ENCODE measurements at regions not wholly inside any gene's neighbourhood (a gene's known extent, or its start where the extent isn't known, plus 50 kb on each side); places are given as distances from the start of the nearest gene placed in this dataset.
A peak's percentile ranks its signal among the peaks of the same experiment; 100 is the strongest.

DNA sequence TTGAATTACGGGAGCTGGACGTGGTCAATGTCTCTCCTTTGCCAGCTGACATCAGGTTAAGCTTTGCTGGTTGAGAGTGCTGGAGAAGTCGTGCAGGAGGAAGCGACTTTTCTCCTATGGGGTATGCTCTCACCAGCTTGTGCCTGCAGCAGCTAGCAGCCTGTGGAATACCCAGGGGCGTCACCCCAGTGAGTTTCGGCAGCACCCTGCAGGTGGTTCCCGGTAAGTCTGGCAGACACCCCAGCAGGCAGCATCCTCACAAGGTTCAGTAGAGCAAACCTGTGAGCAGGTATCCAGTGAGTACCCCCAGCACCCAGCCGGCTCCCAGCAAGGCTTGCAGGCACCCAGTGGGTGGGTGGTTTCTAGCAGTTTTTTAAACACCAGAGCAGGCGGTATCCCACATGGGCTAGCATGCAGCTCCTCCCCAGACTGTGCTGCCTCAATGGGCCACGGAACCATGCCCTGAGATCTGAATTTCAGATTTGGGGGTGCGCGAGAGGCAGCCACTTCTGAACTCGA is 74.8 kb upstream of the SVIL start:
- H3K4me1 ChIP-seq (ENCODE audit: control insufficient read depth in 1 of 2, insufficient read depth in 2 of 2, low read length in 2 of 2): no peaks in the 10 kb centered on the region
- no peak overlapping the region for H3K9ac ChIP-seq (ENCODE audit: insufficient read depth, low read length, poor library complexity, severe bottlenecking)
- Mint-ChIP-seq H3K27me3 (ENCODE audit: low read depth in 3 of 3) (no peaks in the 10 kb centered on the region), H3K36me3 (peaks cover 25 to 46% of the 10 kb centered on the region in 2 donors), H3K9me3 (peaks cover 0 to 2% (median 0%) of the 10 kb centered on the region in 7 donors), H3K4me3 (no peak overlapping the region), H3K4me1 (peaks cover 9% of the 10 kb centered on the region), H3K27ac (no peak overlapping the region)
- H3K9me3 ChIP-seq (replicated peaks in 1 of 2; ENCODE audit: control insufficient read depth in 1 of 2, insufficient read depth in 1 of 2, low read length in 2 of 2): no peaks in the 10 kb centered on the region
- H3K4me3 ChIP-seq (replicated peaks in 1 of 3; ENCODE audit: low read depth in 2 of 3, low read length in 3 of 3): no peak overlapping the region
- no peak overlapping the region for H3K27ac ChIP-seq (ENCODE audit: low read depth in 1 of 2, low read length in 2 of 2)
- DNase-seq: no peak
- WGBS (ENCODE audit: insufficient coverage): 97% methylated on average over 5 of the region's 13 CpGs
- H2AFZ ChIP-seq (ENCODE audit: insufficient read depth, low read depth, low read length, poor library complexity, severe bottlenecking): no peak overlapping the region
- no peaks in the 10 kb centered on the region for H3K27me3 ChIP-seq (ENCODE audit: control insufficient read depth in 2 of 2, insufficient read depth in 2 of 2, low read length in 2 of 2)
- no peak overlapping the region for H3K4me2 ChIP-seq (replicated peaks; ENCODE audit: extremely low read depth, low read length, poor library complexity, severe bottlenecking)
- H3K36me3 ChIP-seq (replicated peaks in 1 of 2; ENCODE audit: control insufficient read depth in 1 of 2, insufficient read depth in 2 of 2, low read length in 2 of 2): no peaks in the 10 kb centered on the region
- peaks cover 22% of the 10 kb centered on the region for H4K20me1 ChIP-seq (ENCODE audit: insufficient read depth, low read length)
- TF ChIP-seq, protein P1, sequence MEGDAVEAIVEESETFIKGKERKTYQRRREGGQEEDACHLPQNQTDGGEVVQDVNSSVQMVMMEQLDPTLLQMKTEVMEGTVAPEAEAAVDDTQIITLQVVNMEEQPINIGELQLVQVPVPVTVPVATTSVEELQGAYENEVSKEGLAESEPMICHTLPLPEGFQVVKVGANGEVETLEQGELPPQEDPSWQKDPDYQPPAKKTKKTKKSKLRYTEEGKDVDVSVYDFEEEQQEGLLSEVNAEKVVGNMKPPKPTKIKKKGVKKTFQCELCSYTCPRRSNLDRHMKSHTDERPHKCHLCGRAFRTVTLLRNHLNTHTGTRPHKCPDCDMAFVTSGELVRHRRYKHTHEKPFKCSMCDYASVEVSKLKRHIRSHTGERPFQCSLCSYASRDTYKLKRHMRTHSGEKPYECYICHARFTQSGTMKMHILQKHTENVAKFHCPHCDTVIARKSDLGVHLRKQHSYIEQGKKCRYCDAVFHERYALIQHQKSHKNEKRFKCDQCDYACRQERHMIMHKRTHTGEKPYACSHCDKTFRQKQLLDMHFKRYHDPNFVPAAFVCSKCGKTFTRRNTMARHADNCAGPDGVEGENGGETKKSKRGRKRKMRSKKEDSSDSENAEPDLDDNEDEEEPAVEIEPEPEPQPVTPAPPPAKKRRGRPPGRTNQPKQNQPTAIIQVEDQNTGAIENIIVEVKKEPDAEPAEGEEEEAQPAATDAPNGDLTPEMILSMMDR (IDR thresholded peaks at IDR 0.05): no peak
- peaks cover 39% of the 10 kb centered on the region for H3K79me2 ChIP-seq (ENCODE audit: insufficient read depth, low read length)
- intact Hi-C loops (cut with micrococcal nuclease): no loop called here

DNA sequence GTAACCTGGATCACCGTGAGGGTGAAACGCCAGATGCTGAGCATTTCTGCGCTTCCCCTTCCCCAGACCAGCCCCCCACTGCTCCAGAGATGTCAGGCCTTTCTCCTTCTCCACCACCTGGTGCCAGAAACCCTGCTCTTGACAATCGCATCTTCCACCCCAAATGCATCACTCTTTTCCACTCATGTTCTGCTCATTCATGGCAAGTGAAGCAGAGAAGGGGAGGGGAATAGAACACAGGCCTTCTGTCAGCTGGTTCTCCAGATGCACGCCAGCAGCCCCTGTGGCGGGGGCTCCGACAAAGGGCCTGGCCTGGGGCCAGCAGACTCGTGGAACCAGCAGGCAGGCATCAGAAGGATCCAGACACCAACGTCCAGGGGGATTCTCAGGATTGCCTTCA is 68.5 kb upstream of the SVIL start:
- TF ChIP-seq, protein P1 (IDR thresholded peaks at IDR 0.05): no peak
- Mint-ChIP-seq H3K36me3 (peaks cover 19 to 26% of the 10 kb centered on the region in 2 donors), H3K4me3 (peak overlapping the region in 1 of 2 donors; percentile 67), H3K9me3 (peaks cover 0 to 3% (median 0%) of the 10 kb centered on the region in 7 donors), H3K27me3 (ENCODE audit: low read depth in 3 of 3) (peaks cover 0 to 3% (median 0%) of the 10 kb centered on the region in 3 donors), H3K4me1 (peaks cover 44% of the 10 kb centered on the region), H3K27ac (peak overlapping the region; percentile 55 to 88 (median 84))
- Histone ChIP-seq H3K27me3 (ENCODE audit: control insufficient read depth in 2 of 2, insufficient read depth in 2 of 2, low read length in 2 of 2) (no peaks in the 10 kb centered on the region), H4K20me1 (ENCODE audit: insufficient read depth, low read length) (no peaks in the 10 kb centered on the region), H3K9me3 (replicated peaks in 1 of 2; ENCODE audit: control insufficient read depth in 1 of 2, insufficient read depth in 1 of 2, low read length in 2 of 2) (no peaks in the 10 kb centered on the region), H3K4me1 (ENCODE audit: control insufficient read depth in 1 of 2, insufficient read depth in 2 of 2, low read length in 2 of 2) (peaks cover 33 to 38% of the 10 kb centered on the region in 2 donors), H3K27ac (ENCODE audit: low read depth in 1 of 2, low read length in 2 of 2) (peak overlapping the region; percentile 3 to 65), H3K79me2 (ENCODE audit: insufficient read depth, low read length) (peaks cover 31% of the 10 kb centered on the region), H3K4me3 (replicated peaks in 1 of 3; ENCODE audit: low read depth in 2 of 3, low read length in 3 of 3) (peak overlapping the region in 1 of 3 experiments; percentile 43), H2AFZ (ENCODE audit: insufficient read depth, low read depth, low read length, poor library complexity, severe bottlenecking) (no peak overlapping the region), H3K9ac (ENCODE audit: insufficient read depth, low read length, poor library complexity, severe bottlenecking) (no peak overlapping the region), H3K36me3 (replicated peaks in 1 of 2; ENCODE audit: control insufficient read depth in 1 of 2, insufficient read depth in 2 of 2, low read length in 2 of 2) (no peaks in the 10 kb centered on the region), H3K4me2 (replicated peaks; ENCODE audit: extremely low read depth, low read length, poor library complexity, severe bottlenecking) (peak overlapping the region; percentile 57)
- intact Hi-C loops (cut with micrococcal nuclease): no loop called here
- 36% methylated on average over 7 of the region's 9 CpGs for WGBS (ENCODE audit: insufficient coverage)
- no peak for DNase-seq

Measured in CD14-positive monocyte (primary cell).